ENCODE measurements at regions not wholly inside any gene's neighbourhood (a gene's known extent, or its start where the extent isn't known, plus 50 kb on each side); places are given as distances from the start of the nearest gene placed in this dataset.

DNA sequence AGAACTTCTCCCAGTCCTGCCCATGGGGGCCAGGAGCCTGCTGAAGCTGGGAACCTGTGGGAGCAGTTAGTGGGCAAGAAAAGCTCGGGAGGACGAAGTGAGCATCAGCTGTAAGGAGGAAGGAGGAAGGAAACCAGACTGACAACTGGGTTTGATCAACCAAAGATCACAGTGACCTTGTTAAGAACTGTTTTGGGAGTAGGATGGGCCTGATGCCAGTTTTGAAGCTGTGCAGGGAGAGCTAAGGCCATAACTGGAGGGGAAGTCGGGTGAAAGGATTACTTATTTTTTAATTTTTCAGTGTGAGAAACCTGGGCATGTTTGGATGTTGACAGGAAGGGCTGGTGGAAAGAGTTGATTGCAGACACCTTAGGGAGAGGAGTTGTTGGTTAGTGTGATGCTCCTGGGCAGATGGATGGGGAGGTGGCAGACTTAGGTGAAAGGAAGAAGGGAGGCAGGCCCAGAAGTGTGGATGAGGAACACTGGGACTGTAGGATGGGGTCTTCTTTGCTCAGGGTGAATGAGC lies 58.3 kb upstream of the KLF4 start:
- ChIA-PET POLR2A (no interaction called here), CTCF (interaction anchor here (0.8 kb wide), 1 partner anchor 42 kb away, joined by 3 read pairs; no protein-coding TSS in a partner anchor)
- no peak overlapping the region for H3K9ac ChIP-seq (replicated peaks; ENCODE audit: extremely low read depth, insufficient read depth, low read length)
- H3K27ac ChIP-seq (ENCODE audit: insufficient read depth, low read depth, low read length): peak overlapping the region; percentile 74
- peaks cover 16% of the 10 kb centered on the region for H3K4me1 ChIP-seq (ENCODE audit: control insufficient read depth, extremely low read depth, insufficient read depth, low read length)
- dilution Hi-C loops (cut with MboI; ENCODE audit: extremely low pct_ligation_motif_present, low sequenced_read_pairs) (no loop called here), intact Hi-C loops (cut with micrococcal nuclease) (loop anchor here (1.0 to 2.0 kb wide), 4 partner anchors 39 to 509 kb away; partner anchors contain the start of gene KLF4)
- no peaks in the 10 kb centered on the region for H3K79me2 ChIP-seq (ENCODE audit: control insufficient read depth, insufficient read depth, low read length)
- no peak overlapping the region for H3K4me3 ChIP-seq (replicated peaks in 1 of 3; ENCODE audit: insufficient read depth in 1 of 3, low read depth in 1 of 3, low read length in 3 of 3)
- BruUV-seq (replicated peaks): no TSS peak
- no peaks in the 10 kb centered on the region for H3K27me3 ChIP-seq (ENCODE audit: control insufficient read depth in 2 of 2, insufficient read depth in 2 of 2, low read length in 2 of 2)
- H2AFZ ChIP-seq (ENCODE audit: low read depth, low read length): peak overlapping the region; percentile 88
- H4K20me1 ChIP-seq (replicated peaks; ENCODE audit: control insufficient read depth, extremely low read depth, insufficient read depth, low read length): no peaks in the 10 kb centered on the region
- no peaks in the 10 kb centered on the region for H3K9me3 ChIP-seq (replicated peaks; ENCODE audit: control insufficient read depth, insufficient read depth, low read length)
- peak overlapping the region; percentile 93 for H3K4me2 ChIP-seq (ENCODE audit: insufficient read depth, low read length)
- H3K9me1 ChIP-seq (replicated peaks; ENCODE audit: control insufficient read depth, extremely low read depth, insufficient read depth, low read length): no peaks in the 10 kb centered on the region
- TF ChIP-seq, protein P1, sequence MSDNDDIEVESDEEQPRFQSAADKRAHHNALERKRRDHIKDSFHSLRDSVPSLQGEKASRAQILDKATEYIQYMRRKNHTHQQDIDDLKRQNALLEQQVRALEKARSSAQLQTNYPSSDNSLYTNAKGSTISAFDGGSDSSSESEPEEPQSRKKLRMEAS (IDR thresholded peaks at IDR 0.05; ENCODE audit: insufficient read depth, insufficient read length): no peak
- no peak for TF ChIP-seq MYC (IDR thresholded peaks at IDR 0.05; ENCODE audit: low read depth, low read length)
- no peak for TF ChIP-seq EZH2 (IDR thresholded peaks at IDR 0.05; ENCODE audit: borderline replicate concordance, low read depth, low read length, severe bottlenecking)
- TF ChIP-seq, protein P2, sequence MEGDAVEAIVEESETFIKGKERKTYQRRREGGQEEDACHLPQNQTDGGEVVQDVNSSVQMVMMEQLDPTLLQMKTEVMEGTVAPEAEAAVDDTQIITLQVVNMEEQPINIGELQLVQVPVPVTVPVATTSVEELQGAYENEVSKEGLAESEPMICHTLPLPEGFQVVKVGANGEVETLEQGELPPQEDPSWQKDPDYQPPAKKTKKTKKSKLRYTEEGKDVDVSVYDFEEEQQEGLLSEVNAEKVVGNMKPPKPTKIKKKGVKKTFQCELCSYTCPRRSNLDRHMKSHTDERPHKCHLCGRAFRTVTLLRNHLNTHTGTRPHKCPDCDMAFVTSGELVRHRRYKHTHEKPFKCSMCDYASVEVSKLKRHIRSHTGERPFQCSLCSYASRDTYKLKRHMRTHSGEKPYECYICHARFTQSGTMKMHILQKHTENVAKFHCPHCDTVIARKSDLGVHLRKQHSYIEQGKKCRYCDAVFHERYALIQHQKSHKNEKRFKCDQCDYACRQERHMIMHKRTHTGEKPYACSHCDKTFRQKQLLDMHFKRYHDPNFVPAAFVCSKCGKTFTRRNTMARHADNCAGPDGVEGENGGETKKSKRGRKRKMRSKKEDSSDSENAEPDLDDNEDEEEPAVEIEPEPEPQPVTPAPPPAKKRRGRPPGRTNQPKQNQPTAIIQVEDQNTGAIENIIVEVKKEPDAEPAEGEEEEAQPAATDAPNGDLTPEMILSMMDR (IDR thresholded peaks at IDR 0.05; ENCODE audit: extremely low read depth in 1 of 2, insufficient read depth in 1 of 2, low read depth in 1 of 2, low read length in 2 of 2): no peak
- no peak for TF ChIP-seq FOS (IDR thresholded peaks at IDR 0.05; ENCODE audit: borderline replicate concordance, insufficient read depth, low read length)
- no peak for TF ChIP-seq POLR2A (IDR thresholded peaks at IDR 0.05; ENCODE audit: low read depth, low read length)
- TF ChIP-seq JUN (IDR thresholded peaks at IDR 0.05; ENCODE audit: borderline replicate concordance, insufficient read depth, insufficient read length, low read depth): no peak
- DNase-seq (ENCODE audit: low read depth, low spot score) (no peak), FAIRE-seq (no peak)
- no peaks in the 10 kb centered on the region for H3K36me3 ChIP-seq (ENCODE audit: control insufficient read depth in 2 of 2, extremely low read depth in 1 of 2, insufficient read depth in 2 of 2, low read length in 2 of 2)

Data from endothelial cell of umbilical vein (primary cell).